ENCODE measurements at regions not wholly inside any gene's neighbourhood (a gene's known extent, or its start where the extent isn't known, plus 50 kb on each side); places are given as distances from the start of the nearest gene placed in this dataset.
"Not testable (repeated sequence)": the region's sequence is repeated elsewhere in the genome, so short reads cannot be mapped to it uniquely, and the experiment has no call there.

GRCh38 chr2:228927028-228928010 is 343.8 kb downstream of the PID1 start:
- no peak overlapping the region for H3K4me3 Mint-ChIP-seq (ENCODE audit: low read depth)
- H3K27me3 Mint-ChIP-seq, result no peaks in the 10 kb centered on the region
- H3K27ac Mint-ChIP-seq, result no peak overlapping the region
- H3K4me1 Mint-ChIP-seq (ENCODE audit: low read depth), result no peaks in the 10 kb centered on the region
- H3K9me3 Mint-ChIP-seq (ENCODE audit: low read depth), result peaks cover 7% of the 10 kb centered on the region
- TF ChIP-seq CTCF (IDR thresholded peaks at IDR 0.05; ENCODE audit: unreplicated experiment), result no peak
- no peak for DNase-seq (ENCODE audit: low spot score, unreplicated experiment)
- no peaks in the 10 kb centered on the region for H3K36me3 Mint-ChIP-seq (ENCODE audit: insufficient read depth)

GRCh38 chr2:228919808-228920207 is 351.3 kb downstream of the PID1 start:
- Mint-ChIP-seq H3K4me3 (ENCODE audit: low read depth) (no peak overlapping the region), H3K27ac (no peak overlapping the region), H3K9me3 (ENCODE audit: low read depth) (no peaks in the 10 kb centered on the region), H3K27me3 (no peaks in the 10 kb centered on the region), H3K4me1 (ENCODE audit: low read depth) (no peaks in the 10 kb centered on the region), H3K36me3 (ENCODE audit: insufficient read depth) (no peaks in the 10 kb centered on the region)
- no peak for TF ChIP-seq CTCF (IDR thresholded peaks at IDR 0.05; ENCODE audit: unreplicated experiment)
- no peak for DNase-seq (ENCODE audit: low spot score, unreplicated experiment)

- TF ChIP-seq CTCF (IDR thresholded peaks at IDR 0.05; ENCODE audit: unreplicated experiment), result no peak
- H3K4me1 Mint-ChIP-seq (ENCODE audit: low read depth), result no peaks in the 10 kb centered on the region
Measured at GRCh38 chr2:228917220-228917619, 353.9 kb downstream of the PID1 start.

GRCh38 chr2:228916416-228917090 is 354.5 kb downstream of the PID1 start:
- Mint-ChIP-seq H3K9me3 (ENCODE audit: low read depth) (no peaks in the 10 kb centered on the region), H3K27me3 (no peaks in the 10 kb centered on the region), H3K36me3 (ENCODE audit: insufficient read depth) (no peaks in the 10 kb centered on the region), H3K27ac (no peak overlapping the region), H3K4me3 (ENCODE audit: low read depth) (no peak overlapping the region), H3K4me1 (ENCODE audit: low read depth) (no peaks in the 10 kb centered on the region)
- no peak for TF ChIP-seq CTCF (IDR thresholded peaks at IDR 0.05; ENCODE audit: unreplicated experiment)
- no peak for DNase-seq (ENCODE audit: low spot score, unreplicated experiment)

More at GRCh38 chr2:228917220-228917619, 353.9 kb downstream of the PID1 start:
- H3K9me3 Mint-ChIP-seq (ENCODE audit: low read depth), result no peaks in the 10 kb centered on the region
- H3K4me3 Mint-ChIP-seq (ENCODE audit: low read depth), result no peak overlapping the region
- H3K27ac Mint-ChIP-seq, result no peak overlapping the region
- H3K36me3 Mint-ChIP-seq (ENCODE audit: insufficient read depth), result no peaks in the 10 kb centered on the region
- no peaks in the 10 kb centered on the region for H3K27me3 Mint-ChIP-seq
- DNase-seq (ENCODE audit: low spot score, unreplicated experiment), result no peak

- no peak for DNase-seq (ENCODE audit: low spot score, unreplicated experiment)
- H3K9me3 Mint-ChIP-seq (ENCODE audit: low read depth), result no peaks in the 10 kb centered on the region
- H3K27me3 Mint-ChIP-seq, result no peaks in the 10 kb centered on the region
- H3K4me1 Mint-ChIP-seq (ENCODE audit: low read depth), result no peaks in the 10 kb centered on the region
- no peaks in the 10 kb centered on the region for H3K36me3 Mint-ChIP-seq (ENCODE audit: insufficient read depth)
- H3K27ac Mint-ChIP-seq, result no peak overlapping the region
- TF ChIP-seq CTCF (IDR thresholded peaks at IDR 0.05; ENCODE audit: unreplicated experiment), result no peak
- no peak overlapping the region for H3K4me3 Mint-ChIP-seq (ENCODE audit: low read depth)
Measured at GRCh38 chr2:228913176-228913575, 357.9 kb downstream of the PID1 start.

- H3K4me3 Mint-ChIP-seq (ENCODE audit: low read depth); H3K27ac Mint-ChIP-seq; DNase-seq (ENCODE audit: low spot score, unreplicated experiment); H3K9me3 Mint-ChIP-seq (ENCODE audit: low read depth); H3K27me3 Mint-ChIP-seq; H3K4me1 Mint-ChIP-seq (ENCODE audit: low read depth); H3K36me3 Mint-ChIP-seq (ENCODE audit: insufficient read depth): not testable (repeated sequence)
Measured at GRCh38 chr2:228910872-228911271, 360.2 kb downstream of the PID1 start.

Measured in progenitor cell of endocrine pancreas (in vitro differentiated cells).